H9 (cell line): ENCODE measurements at regions not wholly inside any gene's neighbourhood (a gene's known extent, or its start where the extent isn't known, plus 50 kb on each side); places are given as distances from the start of the nearest gene placed in this dataset.
"Not testable (repeated sequence)": the region's sequence is repeated elsewhere in the genome, so short reads cannot be mapped to it uniquely, and the experiment has no call there.

Source experiments
- DNase-seq: peaks from one replicate; pipeline ENCODE4 v3.0.0-alpha.2; 2017
- H2AFZ ChIP-seq: one replicate; pipeline ENCODE4 v1.6.1; 2013; ENCODE audit warnings: mild to moderate bottlenecking, low read length, control low read depth, moderate library complexity
- H2AK5ac ChIP-seq: 2 replicates; pipeline ENCODE4 v1.6.1; 2013; ENCODE audit warnings: low read length, control low read depth, mixed read lengths; ENCODE audit not compliant: insufficient read length
- H2BK120ac ChIP-seq: one replicate; pipeline ENCODE4 v1.6.1; 2013; ENCODE audit warnings: low read depth, mild to moderate bottlenecking, low read length, control low read depth, inconsistent platforms; ENCODE audit not compliant: poor library complexity, severe bottlenecking
- H2BK12ac ChIP-seq: 2 replicates; pipeline ENCODE4 v1.6.1; 2013; ENCODE audit warnings: low read length, control low read depth, mixed read lengths, low read depth; ENCODE audit not compliant: insufficient read length
- H2BK15ac ChIP-seq: 2 replicates; pipeline ENCODE4 v1.6.1; 2013; ENCODE audit warnings: low read depth, low read length, control low read depth
- H2BK20ac ChIP-seq: one replicate; pipeline ENCODE4 v1.6.1; 2013; ENCODE audit warnings: low read depth, mild to moderate bottlenecking, low read length, control low read depth, inconsistent platforms; ENCODE audit not compliant: poor library complexity, severe bottlenecking
- H2BK5ac ChIP-seq: 2 replicates; pipeline ENCODE4 v1.6.1; 2013; ENCODE audit warnings: low read length, control low read depth, mixed read lengths; ENCODE audit not compliant: insufficient read length
- H3K14ac ChIP-seq: 2 replicates; pipeline ENCODE4 v1.6.1; 2013; ENCODE audit warnings: low read length, control low read depth; ENCODE audit not compliant: insufficient read depth
- H3K18ac ChIP-seq: 2 replicates; pipeline ENCODE4 v1.6.1; 2013; ENCODE audit warnings: low read depth, mild to moderate bottlenecking, mixed read lengths, low read length, control low read depth; ENCODE audit not compliant: insufficient read length
- H3K23ac ChIP-seq: 2 replicates; pipeline ENCODE4 v1.6.1; 2013; ENCODE audit warnings: low read length, control low read depth, mixed read lengths, low read depth; ENCODE audit not compliant: insufficient read length
- H3K23me2 ChIP-seq: 2 replicates; pipeline ENCODE4 v1.6.1; 2013; ENCODE audit warnings: low read depth, mild to moderate bottlenecking, mixed read lengths, low read length, control low read depth; ENCODE audit not compliant: insufficient read length, poor library complexity, severe bottlenecking
- H3K27ac ChIP-seq: 2 replicates; pipeline ENCODE4 v1.5.1; 2013; ENCODE audit warnings: low read length, control low read depth, mixed read lengths, low read depth; ENCODE audit not compliant: insufficient read length
- H3K27me3 ChIP-seq: 2 replicates; pipeline ENCODE4 v1.6.1; 2013; ENCODE audit warnings: low read length, control low read depth, inconsistent platforms; ENCODE audit not compliant: insufficient read depth
- H3K4ac ChIP-seq: 2 replicates; pipeline ENCODE4 v1.6.1; 2013; ENCODE audit warnings: low read depth, mild to moderate bottlenecking, control low read depth, inconsistent platforms, low read length, moderate library complexity
- H3K4me1 ChIP-seq: 2 replicates; pipeline ENCODE4 v1.6.1; 2013; ENCODE audit warnings: low read length, control low read depth, inconsistent platforms; ENCODE audit not compliant: insufficient read depth
- H3K4me2 ChIP-seq: 2 replicates; pipeline ENCODE4 v1.6.1; 2013; ENCODE audit warnings: low read length, control low read depth, mixed read lengths; ENCODE audit not compliant: insufficient read length, insufficient read depth
- H3K56ac ChIP-seq: 2 replicates; pipeline ENCODE4 v1.6.1; 2013; ENCODE audit warnings: low read depth, mild to moderate bottlenecking, mixed read lengths, low read length, control low read depth; ENCODE audit not compliant: insufficient read length
- H3K79me1 ChIP-seq: 2 replicates; pipeline ENCODE4 v1.6.1; 2013; ENCODE audit warnings: low read depth, mild to moderate bottlenecking, moderate library complexity, low read length, control low read depth, inconsistent platforms; ENCODE audit not compliant: insufficient read depth, poor library complexity, severe bottlenecking
- H3K79me2 ChIP-seq: 2 replicates; pipeline ENCODE4 v1.6.1; 2013; ENCODE audit warnings: low read length, control low read depth, inconsistent platforms; ENCODE audit not compliant: insufficient read depth
- H3K9ac ChIP-seq: 2 replicates; pipeline ENCODE4 v1.6.1; 2013; ENCODE audit warnings: low read length, control low read depth, mixed read lengths; ENCODE audit not compliant: insufficient read length; ENCODE audit errors: extremely low read depth
- H3K9me3 ChIP-seq: one replicate; pipeline ENCODE4 v1.6.1; 2013; ENCODE audit warnings: low read depth, low read length, inconsistent platforms; ENCODE audit not compliant: control insufficient read depth
- H3T11ph ChIP-seq: one replicate; pipeline ENCODE4 v1.6.1; 2013; ENCODE audit warnings: mild to moderate bottlenecking, low read length, control low read depth, inconsistent platforms
- H4K20me1 ChIP-seq: one replicate; pipeline ENCODE4 v1.6.1; 2013; ENCODE audit not compliant: control insufficient read depth, insufficient read length, insufficient read depth
- H4K5ac ChIP-seq: 2 replicates; pipeline ENCODE4 v1.6.1; 2013; ENCODE audit warnings: low read depth, mild to moderate bottlenecking, mixed read lengths, low read length, control low read depth; ENCODE audit not compliant: insufficient read length
- H4K8ac ChIP-seq: replicated peaks from 2 replicates; pipeline ENCODE4 v1.6.1; 2013; ENCODE audit warnings: low read length, control low read depth, mixed read lengths, low read depth; ENCODE audit not compliant: insufficient read length
- H4K91ac ChIP-seq: 2 replicates; pipeline ENCODE4 v1.6.1; 2013; ENCODE audit warnings: low read depth, mild to moderate bottlenecking, moderate library complexity, mixed read lengths, low read length, control low read depth; ENCODE audit not compliant: insufficient read length
- H3K27ac Mint-ChIP-seq, 3 experiments: 2 replicates in 2 of 3; 3 replicates in 1 of 3; pipeline ENCODE4 v1.8.0; 2020 to 2021; ENCODE audit warnings: mixed read lengths in 3 of 3, mild to moderate bottlenecking in 1 of 3, moderate library complexity in 1 of 3
- H3K27me3 Mint-ChIP-seq: 2 replicates; pipeline ENCODE4 v1.8.0; 2021; ENCODE audit warnings: low read depth, mild to moderate bottlenecking, moderate library complexity, mixed read lengths
- H3K36me3 Mint-ChIP-seq, 3 experiments: 2 replicates in 2 of 3; 3 replicates in 1 of 3; pipeline ENCODE4 v1.8.0; 2020 to 2021; ENCODE audit warnings: low read depth in 3 of 3, mixed read lengths in 3 of 3; ENCODE audit not compliant: insufficient read depth in 1 of 3
- H3K4me1 Mint-ChIP-seq, 2 experiments: 2 replicates each; pipeline ENCODE4 v1.8.0; 2020; ENCODE audit warnings: mixed read lengths in 2 of 2
- H3K4me3 Mint-ChIP-seq, 2 experiments: 2 replicates in 1 of 2; 3 replicates in 1 of 2; pipeline ENCODE4 v1.8.0; 2020 to 2021; ENCODE audit warnings: mild to moderate bottlenecking in 2 of 2, mixed read lengths in 2 of 2, moderate library complexity in 1 of 2
- H3K9me3 Mint-ChIP-seq, 2 experiments: 2 replicates in 1 of 2; 3 replicates in 1 of 2; pipeline ENCODE4 v1.8.0; 2020; ENCODE audit warnings: mild to moderate bottlenecking in 2 of 2, mixed read lengths in 2 of 2, moderate library complexity in 1 of 2
- CTCF ChIP-seq: fragments of 200-600 bp; sonication (generic); conservative IDR thresholded peaks from 3 replicates; pipeline ENCODE4 v1.8.0; 2021; ENCODE audit warnings: antibody characterized with exemption, mild to moderate bottlenecking
- WGBS: extraction: QIAGEN DNeasy Blood & Tissue Kit; methylation state at CpG from one replicate; pipeline ENCODE4 v1.1.7; 2013; ENCODE audit warnings: missing lambda C conversion rate, low lambda C conversion rate, mixed read lengths; ENCODE audit not compliant: insufficient read length; ENCODE audit errors: extremely low coverage; 5-methylcytosine and 5-hydroxymethylcytosine counted together

GRCh38 chr2:61597300-61598289 is 59.4 kb upstream of the XPO1 start:
- Histone ChIP-seq H2BK20ac (peak overlapping the region; percentile 94), H3K4me1 (peaks cover 4% of the 10 kb centered on the region)
- H3K36me3 Mint-ChIP-seq, result peaks cover 8 to 10% (median 9%) of the 10 kb centered on the region in 3 experiments

GRCh38 chr2:61594201-61594600 is 56.0 kb upstream of the XPO1 start:
- not testable (repeated sequence) for H2BK12ac ChIP-seq, H3K4ac ChIP-seq, H4K91ac ChIP-seq, H3K4me2 ChIP-seq, H2AFZ ChIP-seq, H2BK20ac ChIP-seq, H4K20me1 ChIP-seq, H3T11ph ChIP-seq, H3K18ac ChIP-seq, H3K4me1 ChIP-seq, H3K56ac ChIP-seq, H2BK120ac ChIP-seq, H3K27ac ChIP-seq, H3K27ac Mint-ChIP-seq, H4K5ac ChIP-seq, H3K23me2 ChIP-seq, H3K9ac ChIP-seq, H3K9me3 ChIP-seq, H3K79me1 ChIP-seq, H3K27me3 Mint-ChIP-seq, DNase-seq, H3K4me3 Mint-ChIP-seq, H3K23ac ChIP-seq, H2BK5ac ChIP-seq, H3K36me3 Mint-ChIP-seq, H4K8ac ChIP-seq, H3K27me3 ChIP-seq, H3K79me2 ChIP-seq, H2AK5ac ChIP-seq, H3K14ac ChIP-seq, H2BK15ac ChIP-seq
- WGBS, result no CpG with 5 or more reads among the region's 7 CpGs
- peaks cover 9 to 12% of the 10 kb centered on the region in 2 experiments for H3K9me3 Mint-ChIP-seq
- peaks cover 19 to 20% of the 10 kb centered on the region in 2 experiments for H3K4me1 Mint-ChIP-seq

More at GRCh38 chr2:61597300-61598289, 59.4 kb upstream of the XPO1 start:
- Histone ChIP-seq H3K9me3 (no peaks in the 10 kb centered on the region), H2BK5ac (peak overlapping the region; percentile 61), H4K91ac (no peak overlapping the region), H3K56ac (no peak overlapping the region), H3K23ac (no peak overlapping the region), H3K9ac (no peak overlapping the region), H3K27me3 (no peaks in the 10 kb centered on the region), H4K5ac (no peak overlapping the region), H3K79me2 (no peaks in the 10 kb centered on the region), H3K27ac (peak overlapping the region; percentile 93), H2BK12ac (peak overlapping the region; percentile 62), H2BK120ac (peak overlapping the region; percentile 86), H3K4me2 (no peak overlapping the region), H4K8ac (no peak overlapping the region), H3K14ac (peak overlapping the region; percentile 68; the same call in 1 of the 2 replicates), H4K20me1 (no peaks in the 10 kb centered on the region), H2AK5ac (no peak overlapping the region), H3K79me1 (no peaks in the 10 kb centered on the region), H3T11ph (no peak overlapping the region), H2AFZ (no peak overlapping the region), H2BK15ac (no peak overlapping the region), H3K18ac (peak overlapping the region; percentile 56), H3K23me2 (no peaks in the 10 kb centered on the region), H3K4ac (no peak overlapping the region)
- Mint-ChIP-seq H3K4me3 (no peak overlapping the region), H3K27me3 (no peaks in the 10 kb centered on the region; the same call in 1 of the 2 replicates), H3K9me3 (peaks cover 9% of the 10 kb centered on the region in 2 experiments), H3K4me1 (peaks cover 18 to 19% of the 10 kb centered on the region in 2 experiments), H3K27ac (peak overlapping the region; percentile 24 to 98 (median 96))
- TF ChIP-seq CTCF, result no peak
- no CpG with 5 or more reads among the region's 9 CpGs for WGBS
- DNase-seq, result peak; percentile 58
